ENCODE measurements at regions not wholly inside any gene's neighbourhood (a gene's known extent, or its start where the extent isn't known, plus 50 kb on each side); places are given as distances from the start of the nearest gene placed in this dataset.

DNA sequence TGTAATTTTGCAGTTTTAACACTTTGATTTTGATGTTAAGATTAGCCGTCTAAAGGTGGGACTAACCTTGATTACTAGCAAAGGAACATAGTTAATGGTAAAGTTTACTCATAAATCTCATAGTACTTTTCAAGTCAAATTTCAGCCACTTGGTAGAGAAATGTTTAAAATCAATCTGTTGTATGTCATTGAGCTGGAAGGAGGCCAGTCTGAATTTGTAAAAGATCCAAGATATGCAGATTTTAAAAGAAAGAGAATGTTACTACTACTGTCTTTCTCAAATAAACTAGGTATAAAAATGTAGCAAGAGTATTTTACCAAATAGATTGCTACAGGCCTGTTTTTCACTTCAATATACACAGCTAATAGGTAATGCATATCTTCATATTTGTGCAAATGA lies 600.8 kb upstream of the SEL1L start:
- no peaks in the 10 kb centered on the region for H3K9me3 ChIP-seq (replicated peaks in 1 of 3)
- H3K36me3 ChIP-seq (replicated peaks in 1 of 2), result no peaks in the 10 kb centered on the region
- intact Hi-C loops (cut with DNase I), result no loop called here
- no peaks in the 10 kb centered on the region for H3K4me1 ChIP-seq (replicated peaks in 1 of 2)
- 0% methylated on average over 1 of the region's 1 CpG for WGBS, 4 donors
- no peak overlapping the region for H3K4me3 ChIP-seq
- DNase-seq, result no peak
- TF ChIP-seq, protein P1, sequence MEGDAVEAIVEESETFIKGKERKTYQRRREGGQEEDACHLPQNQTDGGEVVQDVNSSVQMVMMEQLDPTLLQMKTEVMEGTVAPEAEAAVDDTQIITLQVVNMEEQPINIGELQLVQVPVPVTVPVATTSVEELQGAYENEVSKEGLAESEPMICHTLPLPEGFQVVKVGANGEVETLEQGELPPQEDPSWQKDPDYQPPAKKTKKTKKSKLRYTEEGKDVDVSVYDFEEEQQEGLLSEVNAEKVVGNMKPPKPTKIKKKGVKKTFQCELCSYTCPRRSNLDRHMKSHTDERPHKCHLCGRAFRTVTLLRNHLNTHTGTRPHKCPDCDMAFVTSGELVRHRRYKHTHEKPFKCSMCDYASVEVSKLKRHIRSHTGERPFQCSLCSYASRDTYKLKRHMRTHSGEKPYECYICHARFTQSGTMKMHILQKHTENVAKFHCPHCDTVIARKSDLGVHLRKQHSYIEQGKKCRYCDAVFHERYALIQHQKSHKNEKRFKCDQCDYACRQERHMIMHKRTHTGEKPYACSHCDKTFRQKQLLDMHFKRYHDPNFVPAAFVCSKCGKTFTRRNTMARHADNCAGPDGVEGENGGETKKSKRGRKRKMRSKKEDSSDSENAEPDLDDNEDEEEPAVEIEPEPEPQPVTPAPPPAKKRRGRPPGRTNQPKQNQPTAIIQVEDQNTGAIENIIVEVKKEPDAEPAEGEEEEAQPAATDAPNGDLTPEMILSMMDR (IDR thresholded peaks at IDR 0.05), result no peak
- no peak for TF ChIP-seq POLR2A (IDR thresholded peaks at IDR 0.05)
- no peaks in the 10 kb centered on the region for H3K27me3 ChIP-seq
- no peak overlapping the region for H3K27ac ChIP-seq

DNA sequence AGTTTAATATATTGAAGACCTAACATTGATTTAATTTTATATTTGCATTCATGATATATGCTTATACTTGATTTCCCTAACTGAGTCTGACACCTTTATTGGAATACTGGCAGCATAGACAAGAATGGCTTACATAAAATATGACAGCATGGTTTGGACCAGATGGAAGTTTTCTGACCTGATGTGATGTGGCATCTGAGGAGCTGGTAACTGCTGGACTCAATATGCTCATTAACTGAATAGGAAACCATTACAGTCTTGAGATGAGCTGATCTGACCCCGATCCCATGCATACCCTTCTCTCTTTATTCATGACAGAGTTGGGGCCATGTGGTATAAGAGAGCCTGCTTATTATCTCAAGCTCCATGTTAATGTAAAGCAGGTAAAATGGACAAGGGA lies 604.8 kb upstream of the SEL1L start:
- Histone ChIP-seq H3K4me3 (no peak overlapping the region), H3K36me3 (replicated peaks in 1 of 2) (no peaks in the 10 kb centered on the region), H3K9me3 (replicated peaks in 1 of 3) (no peaks in the 10 kb centered on the region), H3K4me1 (replicated peaks in 1 of 2) (no peaks in the 10 kb centered on the region), H3K27ac (no peak overlapping the region), H3K27me3 (no peaks in the 10 kb centered on the region)
- 54 to 77% (median 74%) methylated on average over 1 of the region's 1 CpG for WGBS, 4 donors
- intact Hi-C loops (cut with DNase I), result no loop called here
- no peak for DNase-seq
- no peak for TF ChIP-seq POLR2A (IDR thresholded peaks at IDR 0.05)
- TF ChIP-seq, protein P1 (IDR thresholded peaks at IDR 0.05), result no peak

DNA sequence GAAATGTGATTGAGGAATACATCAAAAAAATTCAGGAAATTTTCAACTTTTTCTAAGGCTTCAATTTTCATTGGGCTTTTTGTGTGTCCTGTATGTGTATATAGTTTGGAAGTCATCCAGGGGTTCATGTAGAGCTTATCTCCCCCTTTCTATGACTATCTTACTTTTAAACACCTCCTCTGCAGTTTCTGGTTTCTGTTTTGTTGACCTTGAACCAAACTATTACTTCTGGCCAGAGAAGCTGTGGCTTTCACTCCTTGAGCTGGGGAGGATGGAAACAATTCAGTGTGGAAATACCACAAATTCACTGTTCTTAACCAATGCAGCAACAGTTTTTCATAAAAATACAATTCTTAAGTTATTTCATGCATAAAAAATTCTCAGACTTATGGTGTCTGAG lies 613.2 kb upstream of the SEL1L start:
- intact Hi-C loops (cut with DNase I), result no loop called here
- H3K4me3 ChIP-seq, result no peak overlapping the region
- no peaks in the 10 kb centered on the region for H3K4me1 ChIP-seq (replicated peaks in 1 of 2)
- no peaks in the 10 kb centered on the region for H3K9me3 ChIP-seq (replicated peaks in 1 of 3)
- H3K36me3 ChIP-seq (replicated peaks in 1 of 2), result no peaks in the 10 kb centered on the region
- H3K27ac ChIP-seq, result no peak overlapping the region
- no peaks in the 10 kb centered on the region for H3K27me3 ChIP-seq
- TF ChIP-seq, protein P1 (IDR thresholded peaks at IDR 0.05), result no peak
- no peak for TF ChIP-seq POLR2A (IDR thresholded peaks at IDR 0.05)
- DNase-seq, result no peak

DNA sequence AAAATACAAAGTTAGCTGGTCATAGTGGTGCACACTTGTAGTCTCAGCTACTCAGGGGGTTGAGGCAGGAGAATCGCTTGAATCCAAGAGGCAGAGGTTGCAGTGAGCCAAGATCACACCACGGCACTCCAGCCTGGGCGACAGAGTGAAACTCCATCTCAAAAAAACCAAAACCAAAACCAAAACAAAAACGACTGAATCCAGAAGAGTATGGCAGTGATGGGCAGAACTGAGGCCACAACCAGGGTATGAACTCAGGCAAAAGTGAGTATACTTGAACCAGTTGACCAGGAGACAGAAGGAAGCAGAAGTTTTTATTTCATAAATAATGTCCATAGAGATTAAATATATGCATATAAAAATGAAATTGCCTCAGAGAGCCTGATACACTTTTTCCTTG lies 620.0 kb upstream of the SEL1L start:
- TF ChIP-seq POLR2A (IDR thresholded peaks at IDR 0.05), result no peak
- TF ChIP-seq, protein P1 (IDR thresholded peaks at IDR 0.05), result no peak
- Histone ChIP-seq H3K4me3 (no peak overlapping the region), H3K27ac (no peak overlapping the region), H3K9me3 (replicated peaks in 1 of 3) (no peaks in the 10 kb centered on the region), H3K27me3 (no peaks in the 10 kb centered on the region), H3K36me3 (replicated peaks in 1 of 2) (no peaks in the 10 kb centered on the region), H3K4me1 (replicated peaks in 1 of 2) (no peaks in the 10 kb centered on the region)
- no peak for DNase-seq
- intact Hi-C loops (cut with DNase I), result no loop called here
- WGBS, 4 donors, result 71 to 91% (median 81%) methylated on average over 4 of the region's 4 CpGs
